NCI-H187 treated with DMSO at 0.1 percent for 48 hours (cell line): ENCODE measurements at regions not wholly inside any gene's neighbourhood (a gene's known extent, or its start where the extent isn't known, plus 50 kb on each side); places are given as distances from the start of the nearest gene placed in this dataset.

Experiments used
- DNase-seq: peaks from one replicate; lab custom pipeline; 2025; lab: John Stamatoyannopoulos, UW

- DNase-seq, result no peak
These were observed 178.0 kb upstream of the SASH1 start for GRCh38 chr6:148164645-148165044.

DNA sequence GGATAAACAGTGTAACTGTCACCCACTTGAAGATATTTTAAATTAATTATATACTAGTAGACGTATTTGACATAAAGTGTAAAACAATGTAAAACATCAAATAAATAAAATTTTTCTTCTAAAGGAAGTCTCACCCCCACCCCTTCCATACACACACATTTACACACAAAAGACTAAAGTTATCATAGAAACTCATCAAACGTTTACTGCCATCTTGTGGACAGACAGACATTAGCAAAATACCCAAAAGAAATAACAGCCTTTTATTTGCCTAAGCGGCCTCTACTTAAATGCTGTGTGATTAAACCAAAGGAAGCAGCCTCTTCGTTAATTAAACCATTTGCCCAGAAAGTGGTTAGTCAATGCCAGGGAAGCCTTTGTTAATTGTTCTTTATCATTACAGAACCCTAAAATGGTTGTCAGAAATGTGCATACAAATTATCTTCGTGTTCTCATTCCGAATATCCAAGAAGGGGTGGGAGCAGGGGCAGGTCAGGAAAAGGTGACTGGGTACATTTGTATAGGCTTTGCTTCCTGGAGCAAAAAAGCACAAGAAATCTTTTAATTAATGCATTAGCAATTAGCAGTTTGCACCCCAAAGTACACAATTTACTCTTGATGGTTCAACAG is 176.2 kb upstream of the SASH1 start:
- peak; percentile 3 for DNase-seq

- no peak for DNase-seq
These were observed 172.9 kb upstream of the SASH1 start for GRCh38 chr6:148169706-148170105.

- DNase-seq, result no peak
These were observed 172.4 kb upstream of the SASH1 start for GRCh38 chr6:148170286-148170685.

DNA sequence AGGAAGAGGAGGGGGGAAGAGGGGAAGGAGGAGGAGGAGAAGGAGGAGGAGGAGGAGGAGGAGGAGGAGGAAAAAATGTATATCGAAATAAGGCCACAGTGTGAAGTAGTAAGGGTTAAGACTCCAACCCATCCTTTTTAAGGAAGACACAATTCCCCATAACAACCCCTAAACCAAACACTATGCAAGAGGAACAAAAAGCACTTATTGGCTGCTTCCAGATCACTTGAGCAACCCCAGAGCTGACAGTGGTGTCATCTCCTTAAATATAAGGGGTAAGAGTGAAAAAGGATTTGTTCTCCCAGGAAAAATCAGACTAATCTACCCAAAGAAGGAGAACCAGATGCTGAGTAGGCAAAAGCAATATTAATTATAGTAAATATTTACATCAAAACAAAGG is 169.1 kb upstream of the SASH1 start:
- no peak for DNase-seq

DNA sequence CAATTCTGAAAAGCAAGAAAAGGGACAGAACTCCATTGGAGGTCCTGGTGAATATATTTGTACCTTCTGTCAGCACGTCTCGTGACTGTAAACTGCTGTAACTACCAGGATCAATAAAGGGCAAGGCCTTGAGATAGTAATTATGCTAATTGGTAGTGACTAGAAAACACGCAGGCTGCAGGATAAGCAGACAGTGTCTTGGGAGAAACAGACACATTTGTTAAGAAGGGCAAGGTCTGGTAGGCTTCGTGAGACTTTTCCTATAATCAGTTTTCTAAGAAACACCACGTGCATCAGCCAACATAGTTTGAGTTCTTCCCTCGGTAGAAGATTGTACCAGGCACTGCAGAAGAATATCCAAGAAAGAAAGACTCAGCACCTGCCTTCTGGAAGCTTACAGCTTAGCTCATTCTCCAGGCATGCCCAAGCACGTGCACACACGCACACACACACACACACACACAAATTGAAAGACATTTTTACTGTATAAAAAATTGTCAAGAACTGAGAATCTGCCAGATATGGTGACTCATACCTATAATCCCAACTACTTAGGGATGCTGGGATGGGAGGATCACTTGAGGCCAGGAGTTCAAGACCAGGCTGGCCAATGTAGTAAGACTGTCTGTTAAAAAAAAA is 167.0 kb upstream of the SASH1 start:
- no peak for DNase-seq

GRCh38 chr6:148177589-148178233 is 164.9 kb upstream of the SASH1 start:
- no peak for DNase-seq

GRCh38 chr6:148179786-148180185 is 162.9 kb upstream of the SASH1 start:
- DNase-seq, result peak; percentile 12

DNA sequence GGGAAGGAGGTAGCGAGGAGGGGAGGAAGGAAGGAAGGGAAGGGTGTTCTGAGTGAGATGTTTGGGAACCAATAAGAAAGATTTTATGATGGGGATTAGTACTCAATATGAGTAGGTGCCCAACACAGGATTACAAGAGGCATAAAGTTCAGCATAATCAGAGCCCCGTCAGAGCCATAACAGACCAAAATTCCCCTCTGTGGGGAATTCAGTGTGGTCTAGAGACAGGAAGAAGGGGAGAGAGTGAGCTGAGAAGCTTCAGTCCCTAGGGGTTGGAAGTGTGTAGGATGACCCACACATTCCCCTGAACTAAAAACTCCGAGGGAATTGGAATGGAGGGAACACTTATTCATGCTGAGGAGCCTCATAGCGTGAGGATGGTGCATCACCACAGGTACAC is 160.3 kb upstream of the SASH1 start:
- DNase-seq, result no peak

GRCh38 chr6:148183776-148184175 is 158.9 kb upstream of the SASH1 start:
- DNase-seq, result no peak

- no peak for DNase-seq
These were observed 155.7 kb upstream of the SASH1 start for GRCh38 chr6:148186916-148187315.

DNA sequence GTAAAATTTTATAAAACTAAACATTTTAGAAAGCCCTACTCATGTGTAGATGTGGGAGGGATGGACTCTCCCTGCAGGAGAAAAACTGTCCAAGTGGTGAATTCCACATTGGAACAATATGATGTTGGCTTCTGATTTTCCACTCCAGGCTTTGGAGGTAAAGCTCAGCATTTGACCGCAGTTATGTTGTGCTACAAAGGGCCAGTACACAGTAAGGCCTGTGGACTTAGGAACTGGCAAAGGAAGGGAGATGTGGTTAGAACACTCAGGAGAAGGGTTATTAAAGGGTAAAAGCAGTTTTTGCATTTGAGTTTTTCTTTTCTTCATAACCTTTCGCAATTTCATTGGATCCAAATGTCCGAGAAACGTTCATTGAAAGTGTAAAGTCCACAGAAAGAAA is 150.3 kb upstream of the SASH1 start:
- DNase-seq, result no peak

GRCh38 chr6:148193063-148193680 is 149.5 kb upstream of the SASH1 start:
- no peak for DNase-seq

DNA sequence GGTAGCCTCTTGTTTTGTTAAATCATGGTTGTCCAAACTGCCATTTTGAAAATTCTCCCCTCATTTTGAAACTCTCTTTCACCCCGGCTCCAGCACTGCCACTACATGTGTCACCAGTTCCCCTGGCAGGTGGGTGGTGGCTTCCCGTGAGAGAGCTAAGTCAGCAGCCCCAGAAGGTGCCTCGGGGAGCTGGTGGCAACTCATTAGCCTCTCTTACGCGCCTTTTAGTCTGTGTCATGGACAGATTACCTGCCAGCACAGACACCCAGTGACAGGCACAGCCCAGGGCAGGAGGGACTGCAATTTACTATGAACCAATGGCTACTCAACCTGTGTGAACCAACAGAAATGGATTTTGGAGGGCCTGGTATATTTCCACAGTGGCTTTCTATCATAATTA is 147.1 kb upstream of the SASH1 start:
- DNase-seq, result no peak

GRCh38 chr6:148199584-148199983 is 143.1 kb upstream of the SASH1 start:
- no peak for DNase-seq

- no peak for DNase-seq
These were observed 142.3 kb upstream of the SASH1 start for GRCh38 chr6:148200293-148200692.

GRCh38 chr6:148200781-148201180 is 141.9 kb upstream of the SASH1 start:
- DNase-seq, result no peak

- no peak for DNase-seq
These were observed 139.2 kb upstream of the SASH1 start for GRCh38 chr6:148203281-148203925.

- peak; percentile 23 for DNase-seq
These were observed 138.7 kb upstream of the SASH1 start for GRCh38 chr6:148203970-148204369.

- no peak for DNase-seq
These were observed 134.3 kb upstream of the SASH1 start for GRCh38 chr6:148208298-148208697.

GRCh38 chr6:148211777-148212324 is 130.8 kb upstream of the SASH1 start:
- no peak for DNase-seq

DNA sequence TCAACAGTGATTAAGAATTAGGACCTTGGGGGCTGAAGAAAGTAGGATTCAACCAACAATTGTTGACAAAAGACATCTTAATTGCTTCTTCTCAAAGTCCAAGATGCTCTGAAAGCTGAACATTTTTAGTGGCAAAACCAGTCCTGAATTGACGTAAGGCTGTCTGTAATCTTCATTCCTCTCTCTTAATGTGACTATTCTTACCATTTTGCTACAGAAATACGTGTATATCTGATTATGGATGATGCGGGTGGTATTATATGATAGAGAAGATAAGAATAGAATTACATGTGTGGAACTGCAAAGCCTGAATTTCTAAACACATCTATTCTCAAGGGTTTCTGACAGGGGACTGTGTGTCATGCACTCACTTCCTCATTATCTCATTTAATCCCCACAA is 130.3 kb upstream of the SASH1 start:
- no peak for DNase-seq
